MM.1S (cell line): ENCODE measurements at regions not wholly inside any gene's neighbourhood (a gene's known extent, or its start where the extent isn't known, plus 50 kb on each side); places are given as distances from the start of the nearest gene placed in this dataset.
"Not testable (repeated sequence)": the region's sequence is repeated elsewhere in the genome, so short reads cannot be mapped to it uniquely, and the experiment has no call there.

Experiments used
- DNase-seq: peaks from one replicate; pipeline ENCODE4 v3.0.0-alpha.2; 2015
- H2AFZ ChIP-seq: fragments of 300-600 bp; sonication (generic); 2 replicates; pipeline ENCODE4 v1.6.0; 2016; ENCODE audit warnings: antibody characterized with exemption, low read length
- H3F3A ChIP-seq: fragments of 300-600 bp; sonication (generic); 2 replicates; pipeline ENCODE4 v1.6.1; 2016; ENCODE audit warnings: mild to moderate bottlenecking, antibody characterized with exemption, low read length, moderate library complexity, mixed read lengths; ENCODE audit not compliant: insufficient read depth
- H3K27ac ChIP-seq: fragments of 300-600 bp; sonication (generic); 2 replicates; pipeline ENCODE4 v1.5.1; 2016; ENCODE audit warnings: mild to moderate bottlenecking, low read length
- H3K27me3 ChIP-seq: fragments of 300-600 bp; sonication (generic); replicated peaks from 2 replicates; pipeline ENCODE4 v1.6.0; 2016; ENCODE audit warnings: low read length; ENCODE audit not compliant: insufficient read depth
- H3K36me3 ChIP-seq: fragments of 300-600 bp; sonication (generic); replicated peaks from 2 replicates; pipeline ENCODE4 v1.6.1; 2016; ENCODE audit warnings: mild to moderate bottlenecking, low read length, mixed read lengths; ENCODE audit not compliant: insufficient read depth
- H3K4me1 ChIP-seq: fragments of 300-600 bp; sonication (generic); 2 replicates; pipeline ENCODE4 v1.6.1; 2016; ENCODE audit warnings: low read length, mixed read lengths
- H3K4me2 ChIP-seq: fragments of 300-600 bp; sonication (generic); 2 replicates; pipeline ENCODE4 v1.6.0; 2016; ENCODE audit warnings: low read depth, low read length
- H3K4me3 ChIP-seq: fragments of 300-600 bp; sonication (generic); 2 replicates; pipeline ENCODE4 v1.5.1; 2016; ENCODE audit warnings: low read length, mixed read lengths
- H3K79me2 ChIP-seq: fragments of 300-600 bp; sonication (generic); 2 replicates; pipeline ENCODE4 v1.6.1; 2016; ENCODE audit warnings: mixed run types, low read length, mixed read lengths
- H3K9ac ChIP-seq: fragments of 300-600 bp; sonication (generic); 2 replicates; pipeline ENCODE4 v1.6.1; 2016; ENCODE audit warnings: low read length, mixed read lengths
- H3K9me2 ChIP-seq: fragments of 300-600 bp; sonication (generic); replicated peaks from 2 replicates; pipeline ENCODE4 v1.6.1; 2016; ENCODE audit warnings: mild to moderate bottlenecking, low read length, mixed read lengths; ENCODE audit not compliant: insufficient read depth
- H3K9me3 ChIP-seq: fragments of 300-600 bp; sonication (generic); replicated peaks from 2 replicates; pipeline ENCODE4 v1.6.1; 2016; ENCODE audit warnings: mild to moderate bottlenecking, low read length, mixed read lengths; ENCODE audit not compliant: insufficient read depth
- H4K20me1 ChIP-seq: fragments of 300-600 bp; sonication (generic); 2 replicates; pipeline ENCODE4 v1.6.1; 2016; ENCODE audit warnings: mild to moderate bottlenecking, low read length, moderate library complexity, mixed read lengths; ENCODE audit not compliant: insufficient read depth
- CTCF ChIP-seq: fragments of 300-600 bp; sonication (generic); IDR thresholded peaks from 2 replicates; pipeline ENCODE4 v1.5.1; 2016; ENCODE audit warnings: antibody characterized with exemption, low read length, mixed read lengths
- EZH2 ChIP-seq: fragments of 300-600 bp; sonication (generic); optimal IDR thresholded peaks from 2 replicates; pipeline ENCODE3; 2017; ENCODE audit warnings: low read depth, mild to moderate bottlenecking, antibody characterized with exemption, low read length, mixed read lengths
- EZH2phosphoT487 ChIP-seq: fragments of 300-600 bp; sonication (generic); IDR thresholded peaks from 2 replicates; pipeline ENCODE4 v1.6.1; 2018; ENCODE audit warnings: antibody characterized with exemption, low read length

GRCh38 chr2:221958224-221958623, 340.6 kb downstream of the PAX3 start:
- Histone ChIP-seq H3K9me3 (no peaks in the 10 kb centered on the region), H3K4me3 (no peak overlapping the region), H3K4me1 (no peaks in the 10 kb centered on the region), H3K9ac (no peak overlapping the region), H3K4me2 (no peak overlapping the region), H3F3A (no peaks in the 10 kb centered on the region), H2AFZ (no peak overlapping the region), H3K36me3 (no peaks in the 10 kb centered on the region), H3K27me3 (no peaks in the 10 kb centered on the region), H4K20me1 (no peaks in the 10 kb centered on the region), H3K9me2 (no peaks in the 10 kb centered on the region), H3K79me2 (no peaks in the 10 kb centered on the region), H3K27ac (no peak overlapping the region)
- TF ChIP-seq CTCF = no peak
- no peak for TF ChIP-seq EZH2
- TF ChIP-seq EZH2phosphoT487 = no peak
- DNase-seq = no peak

GRCh38 chr2:221948076-221948475, 350.7 kb downstream of the PAX3 start:
- Histone ChIP-seq H3K9ac (no peak overlapping the region), H3K27me3 (no peaks in the 10 kb centered on the region), H3K36me3 (no peaks in the 10 kb centered on the region), H3K79me2 (no peaks in the 10 kb centered on the region), H3K9me3 (no peaks in the 10 kb centered on the region), H3K27ac (no peak overlapping the region), H3K4me3 (no peak overlapping the region), H3F3A (no peaks in the 10 kb centered on the region), H3K4me2 (no peak overlapping the region), H3K4me1 (no peaks in the 10 kb centered on the region), H3K9me2 (no peaks in the 10 kb centered on the region), H2AFZ (no peak overlapping the region), H4K20me1 (no peaks in the 10 kb centered on the region)
- TF ChIP-seq EZH2phosphoT487 (no peak), EZH2 (no peak), CTCF (no peak)
- no peak for DNase-seq

- not testable (repeated sequence) for H3K4me1 ChIP-seq, H3K4me3 ChIP-seq, H2AFZ ChIP-seq, H3K9me3 ChIP-seq, H3F3A ChIP-seq, DNase-seq, H3K79me2 ChIP-seq, H3K36me3 ChIP-seq, H3K9ac ChIP-seq, H3K4me2 ChIP-seq, H3K9me2 ChIP-seq, H3K27ac ChIP-seq, H4K20me1 ChIP-seq, H3K27me3 ChIP-seq
Observed at GRCh38 chr2:221944452-221944851, 354.3 kb downstream of the PAX3 start.

- Histone ChIP-seq H3K4me1 (no peaks in the 10 kb centered on the region), H3K4me3 (no peak overlapping the region), H2AFZ (no peak overlapping the region), H3K9ac (no peak overlapping the region), H3K27me3 (no peaks in the 10 kb centered on the region), H3F3A (no peaks in the 10 kb centered on the region), H3K9me3 (no peaks in the 10 kb centered on the region), H3K4me2 (no peak overlapping the region), H3K9me2 (no peaks in the 10 kb centered on the region), H4K20me1 (no peaks in the 10 kb centered on the region), H3K36me3 (no peaks in the 10 kb centered on the region), H3K79me2 (no peaks in the 10 kb centered on the region), H3K27ac (no peak overlapping the region)
- no peak for DNase-seq
- TF ChIP-seq EZH2phosphoT487 = no peak
- TF ChIP-seq CTCF = no peak
- no peak for TF ChIP-seq EZH2
Observed at GRCh38 chr2:221943076-221943810, 355.6 kb downstream of the PAX3 start.
